IPS DF 19.7 (cell line): ENCODE measurements at regions not wholly inside any gene's neighbourhood (a gene's known extent, or its start where the extent isn't known, plus 50 kb on each side); places are given as distances from the start of the nearest gene placed in this dataset.
A peak's percentile ranks its signal among the peaks of the same experiment; 100 is the strongest.
"Not testable (repeated sequence)": the region's sequence is repeated elsewhere in the genome, so short reads cannot be mapped to it uniquely, and the experiment has no call there.

Experiments
- DNase-seq: peaks from one replicate; pipeline ENCODE4 v3.0.0-alpha.2; 2013; ENCODE audit warnings: low read depth, low spot score

GRCh38 chr1:229007167-229007566 is 263.7 kb upstream of the RAB4A start:
- DNase-seq = no peak

DNA sequence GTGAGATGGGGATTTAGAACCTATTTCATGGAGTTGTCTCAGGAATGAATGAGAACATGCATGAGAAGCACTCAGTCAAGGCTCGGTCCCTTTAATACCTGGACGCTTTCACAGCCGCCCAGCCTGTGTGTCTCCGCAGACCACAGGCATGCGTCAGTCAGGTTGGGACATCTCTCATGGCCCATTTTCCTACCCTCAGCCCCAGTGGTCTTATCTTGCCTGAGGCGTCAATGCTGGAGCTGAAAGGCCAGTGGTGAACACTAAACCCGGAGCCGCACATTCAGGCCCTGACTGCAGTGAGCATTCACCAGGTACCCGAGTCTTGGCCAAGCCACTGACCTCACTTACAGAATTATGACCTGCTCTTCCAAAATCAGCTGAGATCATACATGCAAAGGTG is 263.2 kb upstream of the RAB4A start:
- no peak for DNase-seq

DNA sequence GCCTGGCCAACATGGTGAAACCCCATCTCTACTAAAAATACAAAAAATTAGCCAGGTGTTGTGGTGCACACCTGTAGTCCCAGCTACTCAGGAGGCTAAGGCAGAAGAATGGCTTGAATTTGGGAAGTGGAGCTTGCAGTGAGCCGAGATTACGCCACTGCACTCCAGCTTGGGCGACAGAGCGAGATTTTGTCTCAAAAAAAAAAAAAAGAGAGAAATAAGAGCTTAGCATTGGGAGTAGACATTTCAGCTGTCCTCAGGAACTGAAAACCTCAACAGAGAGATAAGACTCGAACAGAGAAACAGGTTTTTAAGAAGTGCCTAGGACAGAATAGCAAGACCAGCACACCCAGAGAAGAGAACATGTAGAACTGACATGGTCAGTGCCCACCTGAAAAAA is 262.6 kb upstream of the RAB4A start:
- not testable (repeated sequence) for DNase-seq

GRCh38 chr1:229011022-229011421 is 259.9 kb upstream of the RAB4A start:
- DNase-seq = no peak

- DNase-seq = no peak
These were observed 258.1 kb upstream of the RAB4A start for GRCh38 chr1:229012823-229013222.

DNA sequence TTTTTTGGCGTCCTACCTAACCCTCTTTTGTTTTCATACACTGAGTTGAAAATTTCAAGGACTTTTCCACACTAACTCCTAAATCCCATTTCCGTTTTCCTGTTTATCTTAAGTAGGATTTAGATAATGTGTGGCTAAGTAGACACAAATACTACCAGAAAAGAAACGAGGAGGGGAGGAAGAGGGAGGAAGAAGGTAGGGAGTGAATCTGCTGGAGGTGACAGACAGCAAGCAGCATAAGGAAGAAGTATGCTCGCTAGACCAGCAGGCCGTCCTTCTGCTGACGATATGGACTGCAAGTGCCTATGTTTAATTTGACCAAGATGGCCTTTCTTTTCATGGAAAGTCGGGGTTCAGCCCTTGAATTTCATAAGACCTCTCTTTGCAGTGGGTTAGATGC is 256.9 kb upstream of the RAB4A start:
- DNase-seq = no peak

DNA sequence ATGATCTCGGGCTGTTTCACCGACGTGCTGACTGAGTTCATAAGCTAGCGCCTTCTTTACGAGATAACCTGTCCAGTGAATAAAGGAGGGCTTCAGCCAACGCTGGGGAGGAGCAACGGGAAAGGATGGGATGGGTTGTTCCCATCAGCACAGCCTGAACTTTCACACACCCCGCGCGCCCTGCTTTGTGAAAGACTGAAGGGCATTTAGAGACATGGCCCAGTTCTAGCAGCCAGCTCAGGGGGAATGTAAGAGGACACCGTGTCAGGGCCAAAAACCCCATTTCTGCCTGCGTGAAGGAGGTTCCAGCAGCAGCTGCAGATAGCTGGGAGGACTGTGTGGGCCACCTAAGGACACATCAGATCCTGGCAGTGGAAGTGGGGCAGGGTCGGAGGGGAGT is 255.1 kb upstream of the RAB4A start:
- no peak for DNase-seq

- DNase-seq = no peak
These were observed 253.8 kb upstream of the RAB4A start for GRCh38 chr1:229017091-229017490.

DNA sequence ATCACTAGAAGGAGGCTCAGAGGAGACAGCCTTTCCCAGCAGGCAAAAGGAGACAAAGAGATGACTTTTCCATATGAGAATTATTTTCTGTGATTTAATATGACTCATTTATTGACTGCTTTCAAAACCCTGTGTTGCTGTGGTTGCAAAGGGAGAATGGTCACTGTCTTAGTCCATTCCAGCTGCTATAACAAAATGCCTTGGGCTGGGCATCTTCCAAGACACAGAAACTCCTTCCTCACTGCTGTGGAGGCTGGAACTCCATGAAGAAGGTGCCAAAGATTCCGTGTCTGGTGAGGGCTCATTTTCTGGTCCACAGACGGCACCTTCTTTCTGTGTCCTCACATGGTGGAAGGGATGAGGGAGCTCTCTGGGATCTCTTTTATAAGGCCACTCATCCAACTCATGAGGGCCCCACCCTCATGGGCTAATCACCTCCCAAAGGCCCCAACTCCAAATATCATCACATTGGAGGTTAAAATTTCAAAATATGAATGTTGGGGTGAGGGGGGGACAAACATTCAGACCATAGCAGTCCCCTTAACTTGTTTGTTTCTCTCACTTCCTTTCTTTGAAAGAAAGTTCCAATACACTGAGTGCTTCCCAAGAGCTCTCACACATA is 252.1 kb upstream of the RAB4A start:
- DNase-seq = no peak

- no peak for DNase-seq
These were observed 251.1 kb upstream of the RAB4A start for GRCh38 chr1:229019663-229020271.

GRCh38 chr1:229021034-229021433 is 249.9 kb upstream of the RAB4A start:
- DNase-seq = not testable (repeated sequence)

DNA sequence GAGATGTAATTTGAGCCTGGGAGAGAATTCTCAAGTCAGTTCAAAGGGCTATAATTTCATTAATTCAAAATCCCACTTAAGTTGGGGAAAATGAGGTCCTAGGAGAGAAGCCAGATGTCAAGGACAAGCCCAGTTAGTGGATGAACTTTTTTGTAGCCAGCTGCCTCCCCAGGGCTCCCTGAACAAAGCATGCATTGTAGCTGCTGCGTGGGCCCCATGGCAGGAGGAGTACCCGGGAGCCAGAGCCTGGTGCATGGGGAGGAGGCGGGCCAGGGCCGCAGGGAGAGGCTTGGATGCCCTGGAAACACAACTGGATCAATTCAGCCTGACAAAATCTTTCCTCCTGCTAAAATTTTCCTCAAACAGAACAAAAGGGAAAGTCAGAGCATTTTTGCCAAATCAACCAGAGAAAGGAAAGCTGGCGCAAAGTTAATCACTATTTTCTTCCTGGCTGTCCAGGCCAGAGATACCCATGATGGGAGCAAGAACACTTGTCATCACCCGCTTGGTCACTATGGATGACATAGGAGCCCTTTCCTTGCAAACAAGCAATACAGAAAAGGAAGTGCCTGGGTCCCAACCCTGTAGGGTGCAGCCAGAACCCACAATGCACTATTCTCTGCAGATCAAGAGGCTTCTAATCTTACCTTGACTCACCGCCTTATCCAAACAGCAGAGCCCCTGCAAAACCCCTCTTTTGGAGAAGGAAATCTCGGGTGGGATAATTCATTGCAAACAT is 248.1 kb upstream of the RAB4A start:
- no peak for DNase-seq

DNA sequence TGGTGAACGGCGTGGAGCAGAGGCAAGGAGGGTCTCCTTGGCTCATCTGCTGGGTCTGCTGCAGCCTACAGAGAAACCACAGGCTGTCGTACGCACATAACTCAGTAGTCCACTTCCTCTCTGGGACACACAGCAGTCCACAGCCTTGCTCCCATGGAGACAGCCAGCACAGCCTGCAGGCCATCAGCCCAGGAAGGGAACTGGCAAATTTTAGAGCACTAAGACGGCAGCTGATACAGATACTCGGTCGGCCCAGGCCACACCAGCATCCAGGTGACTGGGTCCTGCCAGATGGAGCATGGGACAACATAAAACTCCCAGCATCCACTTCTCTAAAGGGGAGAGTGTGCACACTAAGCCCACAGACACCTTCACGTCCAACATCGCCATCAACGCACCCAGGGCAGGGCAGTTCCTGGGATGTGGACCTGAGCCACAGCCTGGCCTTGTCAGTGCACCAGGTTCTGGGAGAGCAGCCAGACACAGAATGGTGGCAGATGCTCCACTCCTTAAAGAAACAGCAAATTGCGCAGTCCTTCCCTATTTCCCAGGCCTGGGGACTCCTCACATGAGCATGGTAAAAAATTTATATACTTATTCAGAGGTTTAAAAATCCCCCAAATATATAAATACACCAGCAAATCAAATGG is 247.1 kb upstream of the RAB4A start:
- no peak for DNase-seq

DNA sequence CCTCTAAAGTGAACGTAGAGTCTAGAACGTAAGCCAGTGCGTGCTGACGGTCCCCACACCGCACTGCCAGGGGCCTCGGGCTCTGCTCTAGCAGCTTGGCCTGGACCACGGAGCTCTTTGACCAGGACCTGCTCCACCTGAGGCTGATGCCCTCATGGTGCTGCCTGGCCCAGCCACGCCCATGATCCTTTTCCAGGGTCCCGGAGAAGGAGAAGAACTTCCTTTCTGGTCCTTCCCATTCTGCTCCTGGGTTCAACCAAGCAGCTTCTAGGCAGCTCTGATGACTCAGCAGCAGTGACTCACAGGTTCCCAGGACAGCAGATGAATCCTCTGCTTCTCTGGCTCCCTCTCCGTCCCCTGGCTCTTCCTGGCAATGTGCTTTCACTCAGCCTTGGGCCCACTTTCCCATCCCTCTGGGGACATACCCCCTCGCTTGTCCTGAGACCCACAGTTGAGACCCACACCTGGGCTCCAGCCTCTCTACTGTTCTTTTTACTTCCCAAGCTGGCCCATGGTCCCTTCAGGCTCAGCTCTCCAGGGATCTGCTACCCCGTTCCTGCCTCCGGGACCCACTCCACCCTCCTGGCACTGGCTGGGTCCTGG is 246.3 kb upstream of the RAB4A start:
- no peak for DNase-seq

DNA sequence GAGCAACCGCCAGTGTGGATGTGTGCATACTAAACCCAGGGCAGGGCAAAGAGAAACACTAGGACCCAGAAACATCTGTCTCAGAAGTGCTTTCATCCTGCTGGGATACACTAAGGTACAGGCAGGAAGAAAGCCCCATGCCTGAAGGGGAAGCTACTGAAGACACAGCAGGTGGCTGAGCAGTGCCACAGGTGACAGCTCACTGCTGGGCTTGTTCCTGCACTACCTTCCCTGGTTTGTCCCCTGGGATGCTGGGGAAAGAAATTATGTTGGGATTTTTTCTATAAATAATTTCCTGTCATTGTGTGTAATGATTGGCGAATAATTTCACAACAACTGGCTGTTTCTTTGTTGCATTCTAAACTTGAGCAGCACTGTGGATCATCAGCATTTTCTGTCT is 245.3 kb upstream of the RAB4A start:
- no peak for DNase-seq

GRCh38 chr1:229027158-229027557 is 243.8 kb upstream of the RAB4A start:
- DNase-seq = no peak

DNA sequence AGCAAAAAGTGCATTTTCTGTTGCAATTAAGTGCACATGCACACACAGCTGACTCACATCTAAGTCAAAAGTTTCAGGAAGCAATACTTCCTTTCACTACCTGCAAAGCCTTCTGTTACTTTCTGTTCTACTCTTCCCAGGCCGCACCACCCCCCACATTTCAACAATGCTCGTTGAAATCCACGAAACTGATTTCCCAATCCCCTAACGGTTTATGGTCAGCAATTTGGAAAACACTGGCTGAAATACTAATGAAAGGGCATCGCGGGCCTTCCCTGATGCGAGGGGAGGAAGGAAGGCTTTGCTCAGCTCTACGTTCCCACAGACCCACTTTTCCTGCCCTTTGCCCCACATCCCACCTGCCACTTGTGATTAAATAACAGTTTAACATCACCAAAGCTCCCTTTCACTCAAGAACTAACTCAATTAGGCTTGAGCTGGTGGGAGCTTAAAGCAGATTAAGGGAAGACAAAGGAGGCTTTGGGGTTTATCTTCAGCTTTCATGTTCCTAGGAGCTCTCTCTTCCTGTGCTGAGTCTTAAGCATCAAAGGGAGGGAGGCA is 243.2 kb upstream of the RAB4A start:
- DNase-seq = peak; percentile 68

GRCh38 chr1:229028544-229028943 is 242.4 kb upstream of the RAB4A start:
- no peak for DNase-seq

- DNase-seq = no peak
These were observed 241.7 kb upstream of the RAB4A start for GRCh38 chr1:229028987-229029878.

- DNase-seq = no peak
These were observed 241.1 kb upstream of the RAB4A start for GRCh38 chr1:229029879-229030235.

DNA sequence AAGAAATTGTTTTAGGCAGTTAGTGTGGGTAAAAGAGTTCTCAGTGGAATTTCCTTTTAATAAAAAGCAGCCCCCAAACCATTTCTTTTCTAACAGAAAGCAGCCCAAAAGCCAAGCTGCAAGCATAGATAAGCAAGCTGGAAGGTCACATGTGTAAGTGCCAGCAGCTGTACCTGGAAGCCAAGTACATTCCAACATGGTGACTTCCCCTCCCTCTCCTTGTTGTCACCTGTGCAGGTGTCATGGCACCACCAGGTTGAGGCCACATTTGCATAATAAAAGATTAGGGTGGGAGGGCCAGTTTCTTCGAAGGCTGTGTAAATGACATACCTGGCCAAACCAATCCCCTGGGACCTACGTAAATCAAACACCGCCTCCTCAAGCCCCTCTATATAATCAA is 240.3 kb upstream of the RAB4A start:
- peak; percentile 57 for DNase-seq
